Mesothelial cell of epicardium (in vitro differentiated cells): ENCODE measurements at regions not wholly inside any gene's neighbourhood (a gene's known extent, or its start where the extent isn't known, plus 50 kb on each side); places are given as distances from the start of the nearest gene placed in this dataset.
"Not testable (repeated sequence)": the region's sequence is repeated elsewhere in the genome, so short reads cannot be mapped to it uniquely, and the experiment has no call there.

ENCODE experiments used
- DNase-seq, 2 experiments: peaks; one replicate each; pipeline ENCODE4 v3.0.0; 2021; ENCODE audit warnings: low spot score in 2 of 2; ENCODE audit not compliant: unreplicated experiment in 2 of 2
- H3K27ac Mint-ChIP-seq: 2 replicates; pipeline ENCODE4 v1.8.0; 2021; ENCODE audit warnings: mixed read lengths
- H3K27me3 Mint-ChIP-seq: 2 replicates; pipeline ENCODE4 v1.8.0; 2021; ENCODE audit warnings: low read depth, mixed read lengths
- H3K36me3 Mint-ChIP-seq: 2 replicates; pipeline ENCODE4 v1.8.0; 2021; ENCODE audit warnings: mixed read lengths
- H3K4me1 Mint-ChIP-seq: 2 replicates; pipeline ENCODE4 v1.8.0; 2021; ENCODE audit warnings: mixed read lengths
- H3K4me3 Mint-ChIP-seq: 2 replicates; pipeline ENCODE4 v1.8.0; 2021; ENCODE audit warnings: mild to moderate bottlenecking, moderate library complexity, mixed read lengths
- H3K9me3 Mint-ChIP-seq: 2 replicates; pipeline ENCODE4 v1.8.0; 2021; ENCODE audit warnings: mixed read lengths
- TF ChIP-seq, protein P1 (sequence below): fragments of 200-600 bp; sonication (generic); IDR thresholded peaks from one replicate; pipeline ENCODE4 v1.5.0; 2021; ENCODE audit warnings: antibody characterized with exemption; ENCODE audit not compliant: unreplicated experiment

GRCh38 chr5:57986761-57987341 is 473.0 kb downstream of the PLK2 start:
- no peak for DNase-seq
- Mint-ChIP-seq H3K4me3 (no peak overlapping the region), H3K36me3 (no peaks in the 10 kb centered on the region), H3K4me1 (peaks cover 25% of the 10 kb centered on the region), H3K27me3 (no peaks in the 10 kb centered on the region), H3K9me3 (no peaks in the 10 kb centered on the region), H3K27ac (no peak overlapping the region)
- TF ChIP-seq, protein P1, sequence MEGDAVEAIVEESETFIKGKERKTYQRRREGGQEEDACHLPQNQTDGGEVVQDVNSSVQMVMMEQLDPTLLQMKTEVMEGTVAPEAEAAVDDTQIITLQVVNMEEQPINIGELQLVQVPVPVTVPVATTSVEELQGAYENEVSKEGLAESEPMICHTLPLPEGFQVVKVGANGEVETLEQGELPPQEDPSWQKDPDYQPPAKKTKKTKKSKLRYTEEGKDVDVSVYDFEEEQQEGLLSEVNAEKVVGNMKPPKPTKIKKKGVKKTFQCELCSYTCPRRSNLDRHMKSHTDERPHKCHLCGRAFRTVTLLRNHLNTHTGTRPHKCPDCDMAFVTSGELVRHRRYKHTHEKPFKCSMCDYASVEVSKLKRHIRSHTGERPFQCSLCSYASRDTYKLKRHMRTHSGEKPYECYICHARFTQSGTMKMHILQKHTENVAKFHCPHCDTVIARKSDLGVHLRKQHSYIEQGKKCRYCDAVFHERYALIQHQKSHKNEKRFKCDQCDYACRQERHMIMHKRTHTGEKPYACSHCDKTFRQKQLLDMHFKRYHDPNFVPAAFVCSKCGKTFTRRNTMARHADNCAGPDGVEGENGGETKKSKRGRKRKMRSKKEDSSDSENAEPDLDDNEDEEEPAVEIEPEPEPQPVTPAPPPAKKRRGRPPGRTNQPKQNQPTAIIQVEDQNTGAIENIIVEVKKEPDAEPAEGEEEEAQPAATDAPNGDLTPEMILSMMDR, result no peak

DNA sequence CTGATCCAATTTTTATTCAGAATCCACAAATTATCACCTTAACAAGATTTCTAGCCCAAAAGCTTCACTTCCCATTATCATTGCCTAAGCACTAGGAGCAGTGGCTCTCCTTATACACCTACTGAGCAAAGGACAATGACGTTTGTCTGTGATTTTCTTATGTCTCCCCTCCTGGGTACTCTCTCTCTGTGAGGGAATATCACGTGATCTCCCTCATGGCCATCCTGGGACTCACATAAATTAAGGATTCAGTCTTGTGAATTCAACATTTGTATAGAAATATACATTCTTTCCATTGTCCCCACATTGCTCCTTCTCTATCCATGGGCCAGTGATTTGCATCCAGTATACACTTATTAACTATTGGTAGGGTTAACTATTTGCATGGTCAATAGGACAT is 476.5 kb downstream of the PLK2 start:
- Mint-ChIP-seq H3K27ac (no peak overlapping the region), H3K36me3 (no peaks in the 10 kb centered on the region)
- TF ChIP-seq, protein P1, result no peak

DNA sequence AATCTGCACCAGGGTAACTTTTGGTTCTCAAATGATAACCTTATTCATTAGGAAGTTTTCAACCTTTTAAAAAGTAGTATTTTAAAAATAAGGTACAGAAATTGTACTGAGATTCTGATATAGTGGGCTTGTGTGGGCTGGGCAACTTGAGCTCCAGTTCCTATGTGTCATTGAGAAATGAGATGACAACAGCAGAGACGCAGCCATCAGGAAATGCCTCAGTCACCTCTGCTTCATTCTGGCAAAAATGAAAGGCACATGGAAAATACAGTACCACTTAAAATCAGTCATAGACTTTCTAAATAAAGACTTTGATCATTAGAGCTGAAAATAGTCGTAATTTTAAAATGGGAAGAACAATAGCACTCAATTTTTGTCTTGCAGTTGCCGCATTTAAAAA is 480.2 kb downstream of the PLK2 start:
- Mint-ChIP-seq H3K9me3 (peaks cover 9% of the 10 kb centered on the region), H3K4me1 (peaks cover 14% of the 10 kb centered on the region), H3K27ac (no peak overlapping the region), H3K27me3 (no peaks in the 10 kb centered on the region), H3K4me3 (no peak overlapping the region), H3K36me3 (no peaks in the 10 kb centered on the region)
- TF ChIP-seq, protein P1, result no peak
- no peak for DNase-seq

More for the DNA sequence above, 476.5 kb downstream of the PLK2 start:
- DNase-seq, result no peak
- H3K9me3 Mint-ChIP-seq, result no peaks in the 10 kb centered on the region
- peaks cover 13% of the 10 kb centered on the region for H3K4me1 Mint-ChIP-seq
- no peaks in the 10 kb centered on the region for H3K27me3 Mint-ChIP-seq
- no peak overlapping the region for H3K4me3 Mint-ChIP-seq

GRCh38 chr5:57976506-57976905 is 483.4 kb downstream of the PLK2 start:
- peak overlapping the region; percentile 51 for H3K27ac Mint-ChIP-seq
- peaks cover 16% of the 10 kb centered on the region for H3K9me3 Mint-ChIP-seq
- peaks cover 14% of the 10 kb centered on the region for H3K4me1 Mint-ChIP-seq
- no peak overlapping the region for H3K4me3 Mint-ChIP-seq
- no peaks in the 10 kb centered on the region for H3K27me3 Mint-ChIP-seq
- TF ChIP-seq, protein P1, result no peak
- peaks cover 4% of the 10 kb centered on the region for H3K36me3 Mint-ChIP-seq
- no peak for DNase-seq

GRCh38 chr5:57972099-57972498 is 487.8 kb downstream of the PLK2 start:
- H3K27me3 Mint-ChIP-seq, DNase-seq, H3K4me1 Mint-ChIP-seq, H3K4me3 Mint-ChIP-seq, H3K27ac Mint-ChIP-seq: not testable (repeated sequence)
- Mint-ChIP-seq H3K36me3 (peaks cover 16% of the 10 kb centered on the region), H3K9me3 (peaks cover 37% of the 10 kb centered on the region)

DNA sequence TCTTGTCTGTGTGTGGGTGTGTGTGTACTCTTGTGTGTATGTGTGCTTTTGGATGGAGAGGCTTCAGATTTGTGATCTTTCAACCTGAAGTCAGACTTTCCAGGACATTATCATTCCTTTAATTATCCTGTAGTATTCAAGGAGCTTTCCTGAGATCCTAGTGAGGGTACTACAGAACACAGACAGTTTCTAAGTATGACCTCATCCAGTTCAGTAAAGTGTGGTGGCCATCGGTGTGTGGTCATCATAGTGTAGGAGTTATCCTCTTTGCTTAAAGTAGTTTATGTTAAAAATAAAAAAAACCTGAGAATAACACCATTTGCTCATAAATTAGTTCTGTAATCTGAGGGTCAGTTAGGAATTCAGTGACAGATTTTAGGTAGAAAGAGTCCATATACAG is 478.0 kb upstream of the ACTBL2 start:
- DNase-seq, result no peak
- Mint-ChIP-seq H3K4me1 (peaks cover 5% of the 10 kb centered on the region), H3K36me3 (peaks cover 17% of the 10 kb centered on the region), H3K4me3 (no peak overlapping the region), H3K9me3 (peaks cover 31% of the 10 kb centered on the region), H3K27me3 (no peaks in the 10 kb centered on the region), H3K27ac (no peak overlapping the region)
- TF ChIP-seq, protein P1, result no peak
